ENCODE measurements at regions not wholly inside any gene's neighbourhood (a gene's known extent, or its start where the extent isn't known, plus 50 kb on each side); places are given as distances from the start of the nearest gene placed in this dataset.
"Not testable (repeated sequence)": the region's sequence is repeated elsewhere in the genome, so short reads cannot be mapped to it uniquely, and the experiment has no call there.

- CTCF ChIA-PET, result no interaction called here
- POLR2A ChIA-PET, result no interaction called here
- H3K27ac Mint-ChIP-seq, result no peak overlapping the region
- H3K9me3 Mint-ChIP-seq, result peaks cover 2% of the 10 kb centered on the region
- H3K4me3 Mint-ChIP-seq, result no peak overlapping the region
- H3K4me1 Mint-ChIP-seq, result no peaks in the 10 kb centered on the region
- no peaks in the 10 kb centered on the region for H3K36me3 Mint-ChIP-seq (ENCODE audit: low read depth)
- DNase-seq, result no peak
- H3K27me3 Mint-ChIP-seq, result no peaks in the 10 kb centered on the region
Measured at GRCh38 chr9:103193992-103194391, 198.9 kb downstream of the CYLC2 start.

- no peak for DNase-seq
- no peak overlapping the region for H3K27ac Mint-ChIP-seq
- ChIA-PET CTCF (no interaction called here), POLR2A (no interaction called here)
- no peaks in the 10 kb centered on the region for H3K36me3 Mint-ChIP-seq (ENCODE audit: low read depth)
- no peaks in the 10 kb centered on the region for H3K9me3 Mint-ChIP-seq
- H3K27me3 Mint-ChIP-seq, result no peaks in the 10 kb centered on the region
- no peaks in the 10 kb centered on the region for H3K4me1 Mint-ChIP-seq
- H3K4me3 Mint-ChIP-seq, result no peak overlapping the region
Measured at GRCh38 chr9:103203172-103203571, 208.0 kb downstream of the CYLC2 start.

- CTCF ChIA-PET; H3K27ac Mint-ChIP-seq; H3K27me3 Mint-ChIP-seq; H3K4me1 Mint-ChIP-seq; POLR2A ChIA-PET; H3K4me3 Mint-ChIP-seq; DNase-seq; H3K9me3 Mint-ChIP-seq; H3K36me3 Mint-ChIP-seq (ENCODE audit: low read depth): not testable (repeated sequence)
Measured at GRCh38 chr9:103205881-103206585, 210.9 kb downstream of the CYLC2 start.

- H3K27me3 Mint-ChIP-seq, result no peaks in the 10 kb centered on the region
- DNase-seq, result no peak
- ChIA-PET CTCF (no interaction called here), POLR2A (no interaction called here)
- H3K4me1 Mint-ChIP-seq, result no peaks in the 10 kb centered on the region
- no peak overlapping the region for H3K4me3 Mint-ChIP-seq
- no peak overlapping the region for H3K27ac Mint-ChIP-seq
- peaks cover 13% of the 10 kb centered on the region for H3K9me3 Mint-ChIP-seq
- H3K36me3 Mint-ChIP-seq (ENCODE audit: low read depth), result no peaks in the 10 kb centered on the region
Measured at GRCh38 chr9:103210607-103211006, 215.5 kb downstream of the CYLC2 start.

- Mint-ChIP-seq H3K9me3 (peaks cover 12% of the 10 kb centered on the region), H3K4me1 (no peaks in the 10 kb centered on the region), H3K36me3 (ENCODE audit: low read depth) (no peaks in the 10 kb centered on the region), H3K4me3 (no peak overlapping the region), H3K27ac (no peak overlapping the region), H3K27me3 (no peaks in the 10 kb centered on the region)
- ChIA-PET POLR2A (no interaction called here), CTCF (no interaction called here)
- no peak for DNase-seq
Measured at GRCh38 chr9:103215197-103215596, 220.1 kb downstream of the CYLC2 start.

- no peak for DNase-seq
- H3K27me3 Mint-ChIP-seq, result no peaks in the 10 kb centered on the region
- ChIA-PET POLR2A (no interaction called here), CTCF (no interaction called here)
- H3K4me1 Mint-ChIP-seq, result no peaks in the 10 kb centered on the region
- no peak overlapping the region for H3K4me3 Mint-ChIP-seq
- no peaks in the 10 kb centered on the region for H3K36me3 Mint-ChIP-seq (ENCODE audit: low read depth)
- H3K9me3 Mint-ChIP-seq, result peaks cover 2% of the 10 kb centered on the region
- no peak overlapping the region for H3K27ac Mint-ChIP-seq
Measured at GRCh38 chr9:103225702-103226646, 230.8 kb downstream of the CYLC2 start.

- ChIA-PET CTCF (no interaction called here), POLR2A (no interaction called here)
- no peaks in the 10 kb centered on the region for H3K4me1 Mint-ChIP-seq
- no peak for DNase-seq
- no peaks in the 10 kb centered on the region for H3K36me3 Mint-ChIP-seq (ENCODE audit: low read depth)
- H3K4me3 Mint-ChIP-seq, result no peak overlapping the region
- peaks cover 2% of the 10 kb centered on the region for H3K9me3 Mint-ChIP-seq
- H3K27me3 Mint-ChIP-seq, result no peaks in the 10 kb centered on the region
- H3K27ac Mint-ChIP-seq, result no peak overlapping the region
Measured at GRCh38 chr9:103226647-103227013, 231.5 kb downstream of the CYLC2 start.

GRCh38 chr9:103237571-103238109 lies 242.5 kb downstream of the CYLC2 start:
- H3K27me3 Mint-ChIP-seq; DNase-seq; H3K27ac Mint-ChIP-seq; POLR2A ChIA-PET; H3K36me3 Mint-ChIP-seq (ENCODE audit: low read depth); H3K4me1 Mint-ChIP-seq; CTCF ChIA-PET; H3K4me3 Mint-ChIP-seq: not testable (repeated sequence)
- peaks cover 16% of the 10 kb centered on the region for H3K9me3 Mint-ChIP-seq

- Mint-ChIP-seq H3K27ac (no peak overlapping the region), H3K9me3 (peaks cover 4% of the 10 kb centered on the region), H3K4me1 (no peaks in the 10 kb centered on the region), H3K4me3 (no peak overlapping the region), H3K27me3 (no peaks in the 10 kb centered on the region), H3K36me3 (ENCODE audit: low read depth) (no peaks in the 10 kb centered on the region)
- POLR2A ChIA-PET, result interaction anchor here (1.1 kb wide), 1 partner anchor 10 kb away, joined by 3 read pairs; no protein-coding TSS in a partner anchor
- CTCF ChIA-PET, result no interaction called here
- DNase-seq, result no peak
Measured at GRCh38 chr9:103242025-103242424, 246.9 kb downstream of the CYLC2 start.

- POLR2A ChIA-PET, result interaction anchor here (1.1 kb wide), 1 partner anchor 9 kb away, joined by 3 read pairs; no protein-coding TSS in a partner anchor
- no peak overlapping the region for H3K27ac Mint-ChIP-seq
Measured at GRCh38 chr9:103242486-103242885, 247.4 kb downstream of the CYLC2 start.

GRCh38 chr9:103243553-103243952 lies 248.4 kb downstream of the CYLC2 start:
- Mint-ChIP-seq H3K4me1 (no peaks in the 10 kb centered on the region), H3K4me3 (no peak overlapping the region), H3K27me3 (no peaks in the 10 kb centered on the region), H3K36me3 (ENCODE audit: low read depth) (no peaks in the 10 kb centered on the region), H3K9me3 (no peaks in the 10 kb centered on the region), H3K27ac (no peak overlapping the region)
- DNase-seq, result no peak
- POLR2A ChIA-PET, result no interaction called here
- CTCF ChIA-PET, result no interaction called here

More at GRCh38 chr9:103242486-103242885, 247.4 kb downstream of the CYLC2 start:
- Mint-ChIP-seq H3K9me3 (no peaks in the 10 kb centered on the region), H3K27me3 (no peaks in the 10 kb centered on the region), H3K4me3 (no peak overlapping the region), H3K4me1 (no peaks in the 10 kb centered on the region), H3K36me3 (ENCODE audit: low read depth) (no peaks in the 10 kb centered on the region)
- CTCF ChIA-PET, result no interaction called here
- DNase-seq, result no peak

- no peaks in the 10 kb centered on the region for H3K36me3 Mint-ChIP-seq (ENCODE audit: low read depth)
- no peak overlapping the region for H3K27ac Mint-ChIP-seq
- no peaks in the 10 kb centered on the region for H3K27me3 Mint-ChIP-seq
- ChIA-PET POLR2A (no interaction called here), CTCF (no interaction called here)
- no peak overlapping the region for H3K4me3 Mint-ChIP-seq
- H3K9me3 Mint-ChIP-seq, result no peaks in the 10 kb centered on the region
- DNase-seq, result no peak
- no peaks in the 10 kb centered on the region for H3K4me1 Mint-ChIP-seq
Measured at GRCh38 chr9:103245369-103245768, 250.2 kb downstream of the CYLC2 start.

- Mint-ChIP-seq H3K9me3 (peaks cover 9% of the 10 kb centered on the region), H3K4me3 (no peak overlapping the region), H3K27me3 (no peaks in the 10 kb centered on the region), H3K4me1 (no peaks in the 10 kb centered on the region), H3K27ac (no peak overlapping the region), H3K36me3 (ENCODE audit: low read depth) (no peaks in the 10 kb centered on the region)
- CTCF ChIA-PET, result no interaction called here
- DNase-seq, result no peak
- POLR2A ChIA-PET, result no interaction called here
Measured at GRCh38 chr9:103261951-103262350, 266.8 kb downstream of the CYLC2 start.

- no peaks in the 10 kb centered on the region for H3K27me3 Mint-ChIP-seq
- DNase-seq, result no peak
- peaks cover 3% of the 10 kb centered on the region for H3K9me3 Mint-ChIP-seq
- H3K4me1 Mint-ChIP-seq, result no peaks in the 10 kb centered on the region
- no peak overlapping the region for H3K27ac Mint-ChIP-seq
- CTCF ChIA-PET, result no interaction called here
- H3K4me3 Mint-ChIP-seq, result no peak overlapping the region
- H3K36me3 Mint-ChIP-seq (ENCODE audit: low read depth), result no peaks in the 10 kb centered on the region
- POLR2A ChIA-PET, result no interaction called here
Measured at GRCh38 chr9:103266064-103266463, 270.9 kb downstream of the CYLC2 start.

Measured in activated CD4-positive, alpha-beta memory T cell treated with anti-CD3 and anti-CD28 coated beads, Interleukin-2, amount 10 ng/mL, durations not matched to agents 7 days and 5 days (primary cell).